Stomach (tissue), 4 donors: ENCODE measurements at regions not wholly inside any gene's neighbourhood (a gene's known extent, or its start where the extent isn't known, plus 50 kb on each side); places are given as distances from the start of the nearest gene placed in this dataset.

Experiments used
- CTCF ChIP-seq, 7 experiments: fragments of 450-650 bp in 4 of 7; fragments of 200-600 bp in 3 of 7; sonication (generic) in 3 of 7; IDR thresholded peaks; one replicate each; pipeline ENCODE4 v1.5.1; 2016 to 2019; ENCODE audit warnings: antibody characterized with exemption in 7 of 7, control low read depth in 2 of 7, mild to moderate bottlenecking in 1 of 7
- POLR2AphosphoS5 ChIP-seq, 3 donors: sonication (generic); formaldehyde crosslinking; IDR thresholded peaks; one replicate each; pipeline ENCODE4 v1.6.1; 2016; ENCODE audit warnings: antibody characterized with exemption in 3 of 3

GRCh38 chr6:96704713-96705112, 132.6 kb downstream of the GPR63 start:
- TF ChIP-seq POLR2AphosphoS5 (IDR thresholded peaks at IDR 0.05) = no peak
- no peak for TF ChIP-seq CTCF (IDR thresholded peaks at IDR 0.05)
